NB4 (cell line): ENCODE measurements at regions not wholly inside any gene's neighbourhood (a gene's known extent, or its start where the extent isn't known, plus 50 kb on each side); places are given as distances from the start of the nearest gene placed in this dataset.

Experiments used
- MYC ChIP-seq: IDR thresholded peaks from 2 replicates; pipeline ENCODE4 v1.6.1; 2011; ENCODE audit warnings: low read depth, low read length
- POLR2A ChIP-seq: IDR thresholded peaks from 2 replicates; pipeline ENCODE4 v1.6.1; 2011; ENCODE audit warnings: mild to moderate bottlenecking; ENCODE audit not compliant: insufficient read length; ENCODE audit errors: extremely low read depth
- TF ChIP-seq, protein P1 (sequence below): IDR thresholded peaks from one replicate; pipeline ENCODE4 v1.5.1; 2012; ENCODE audit warnings: low read depth, low read length
- TF ChIP-seq, protein P2 (sequence below): IDR thresholded peaks from 2 replicates; pipeline ENCODE4 v1.6.1; 2011; ENCODE audit warnings: low read depth, low read length

DNA sequence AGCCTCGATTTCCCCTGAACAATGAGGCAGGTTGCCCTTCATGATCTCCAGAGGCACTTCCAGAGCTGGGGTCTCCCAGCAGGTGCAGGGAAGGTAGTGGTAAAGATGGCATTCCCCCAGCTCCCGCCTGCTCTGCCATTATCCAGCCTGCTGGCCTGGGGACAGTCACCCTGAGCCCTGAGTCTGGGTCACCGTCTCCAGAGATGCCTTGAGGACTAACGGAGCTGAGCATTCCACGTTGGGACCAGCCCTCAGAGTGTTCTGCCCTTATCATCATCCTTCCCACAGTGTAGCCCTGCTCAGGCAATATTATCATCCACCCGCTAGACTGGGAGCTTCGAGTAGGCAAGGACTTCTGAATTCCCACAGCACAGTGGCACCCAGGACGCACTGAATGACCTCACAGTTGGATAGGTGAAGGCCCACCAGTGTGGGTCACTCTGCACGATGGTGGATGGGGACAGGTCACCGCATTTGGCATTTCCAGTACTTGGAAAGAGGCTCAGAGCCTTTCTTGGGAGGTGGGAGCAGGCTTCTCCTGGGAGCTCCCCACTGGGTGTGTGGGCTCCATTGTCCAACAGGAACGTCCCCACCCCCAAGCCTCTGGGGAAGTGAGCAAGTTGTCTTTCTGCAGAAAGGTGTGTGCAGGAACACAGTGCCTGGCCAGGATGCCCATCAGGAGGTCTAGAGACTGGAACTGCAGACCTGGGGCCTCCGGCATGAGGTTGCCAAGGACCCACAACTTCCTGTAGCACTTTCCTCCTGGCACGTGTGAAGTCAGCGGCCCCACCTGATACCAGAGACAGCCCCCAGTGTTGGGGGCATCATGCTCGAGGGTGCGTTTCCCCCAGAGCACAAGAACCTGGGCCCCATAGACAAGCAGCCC is 51.4 kb upstream of the WNT7B start:
- TF ChIP-seq, protein P1, sequence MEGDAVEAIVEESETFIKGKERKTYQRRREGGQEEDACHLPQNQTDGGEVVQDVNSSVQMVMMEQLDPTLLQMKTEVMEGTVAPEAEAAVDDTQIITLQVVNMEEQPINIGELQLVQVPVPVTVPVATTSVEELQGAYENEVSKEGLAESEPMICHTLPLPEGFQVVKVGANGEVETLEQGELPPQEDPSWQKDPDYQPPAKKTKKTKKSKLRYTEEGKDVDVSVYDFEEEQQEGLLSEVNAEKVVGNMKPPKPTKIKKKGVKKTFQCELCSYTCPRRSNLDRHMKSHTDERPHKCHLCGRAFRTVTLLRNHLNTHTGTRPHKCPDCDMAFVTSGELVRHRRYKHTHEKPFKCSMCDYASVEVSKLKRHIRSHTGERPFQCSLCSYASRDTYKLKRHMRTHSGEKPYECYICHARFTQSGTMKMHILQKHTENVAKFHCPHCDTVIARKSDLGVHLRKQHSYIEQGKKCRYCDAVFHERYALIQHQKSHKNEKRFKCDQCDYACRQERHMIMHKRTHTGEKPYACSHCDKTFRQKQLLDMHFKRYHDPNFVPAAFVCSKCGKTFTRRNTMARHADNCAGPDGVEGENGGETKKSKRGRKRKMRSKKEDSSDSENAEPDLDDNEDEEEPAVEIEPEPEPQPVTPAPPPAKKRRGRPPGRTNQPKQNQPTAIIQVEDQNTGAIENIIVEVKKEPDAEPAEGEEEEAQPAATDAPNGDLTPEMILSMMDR, result no peak
- TF ChIP-seq POLR2A, result no peak
- TF ChIP-seq MYC, result no peak
- TF ChIP-seq, protein P2, sequence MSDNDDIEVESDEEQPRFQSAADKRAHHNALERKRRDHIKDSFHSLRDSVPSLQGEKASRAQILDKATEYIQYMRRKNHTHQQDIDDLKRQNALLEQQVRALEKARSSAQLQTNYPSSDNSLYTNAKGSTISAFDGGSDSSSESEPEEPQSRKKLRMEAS, result no peak
